AG10803 (cell line): ENCODE measurements at regions not wholly inside any gene's neighbourhood (a gene's known extent, or its start where the extent isn't known, plus 50 kb on each side); places are given as distances from the start of the nearest gene placed in this dataset.

Experiments used
- DNase-seq: peaks from one replicate; pipeline ENCODE4 v3.0.0; 2010; ENCODE audit warnings: low read depth
- H3K4me3 ChIP-seq: 2 replicates; pipeline ENCODE4 v1.5.1; 2011; ENCODE audit warnings: mild to moderate bottlenecking, low read length, control low read depth
- TF ChIP-seq, protein P1 (sequence below): conservative IDR thresholded peaks from 2 replicates; pipeline ENCODE4 v1.5.1; 2011; ENCODE audit warnings: mild to moderate bottlenecking, low read length, control low read depth, inconsistent platforms

DNA sequence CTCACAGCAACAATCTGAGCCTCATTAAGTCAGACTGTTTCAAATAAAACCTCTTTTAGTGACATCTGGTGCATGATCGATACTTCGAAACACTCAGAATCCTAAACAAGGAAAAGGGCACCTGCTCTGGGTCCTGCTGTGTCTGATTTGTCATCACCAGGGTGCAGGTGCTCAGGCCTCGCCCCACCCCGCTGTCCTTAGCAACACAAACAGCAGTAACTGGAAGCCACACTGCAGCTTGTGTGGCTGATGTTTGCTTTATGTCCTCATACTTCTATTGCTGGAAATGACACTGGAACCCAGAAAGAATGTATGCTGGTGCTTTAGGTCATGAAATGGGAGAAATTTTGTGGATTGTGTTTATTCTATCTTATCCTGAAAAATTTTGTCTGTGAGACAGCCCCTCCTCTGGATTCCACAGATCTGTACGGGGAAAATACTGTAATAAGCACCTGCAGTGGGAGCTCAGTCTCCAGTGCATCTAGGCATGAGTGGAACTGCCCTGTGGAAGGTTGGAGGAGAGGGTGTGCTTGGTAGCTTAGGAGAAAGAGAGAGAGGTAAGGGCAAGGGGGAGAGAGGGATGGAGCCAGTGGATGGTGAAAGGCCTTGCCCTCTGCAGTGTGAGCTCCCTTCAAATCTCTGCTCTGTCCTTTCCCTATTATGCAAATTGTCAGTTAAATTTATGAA, 284.2 kb downstream of the SMARCA2 start:
- no peak for DNase-seq

DNA sequence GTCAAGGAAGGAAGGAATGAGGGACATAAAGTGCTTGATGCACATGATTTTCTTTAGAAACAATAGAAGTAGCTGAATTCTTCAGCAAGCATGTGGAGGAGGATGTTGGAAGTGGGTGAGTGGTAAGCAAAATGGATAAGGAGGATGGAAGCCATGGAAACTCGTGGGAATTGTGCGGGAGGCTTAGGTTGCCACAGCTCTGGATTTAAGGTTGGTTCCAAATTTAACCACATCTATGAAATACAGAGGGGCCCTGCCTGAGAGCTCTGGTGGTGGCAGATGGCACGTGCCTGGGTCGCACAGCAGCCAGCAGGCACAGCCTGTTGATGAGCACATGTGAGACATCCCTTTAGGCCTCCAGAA, 284.7 kb downstream of the SMARCA2 start:
- H3K4me3 ChIP-seq = no peak overlapping the region
- no peak for DNase-seq
- TF ChIP-seq, protein P1, sequence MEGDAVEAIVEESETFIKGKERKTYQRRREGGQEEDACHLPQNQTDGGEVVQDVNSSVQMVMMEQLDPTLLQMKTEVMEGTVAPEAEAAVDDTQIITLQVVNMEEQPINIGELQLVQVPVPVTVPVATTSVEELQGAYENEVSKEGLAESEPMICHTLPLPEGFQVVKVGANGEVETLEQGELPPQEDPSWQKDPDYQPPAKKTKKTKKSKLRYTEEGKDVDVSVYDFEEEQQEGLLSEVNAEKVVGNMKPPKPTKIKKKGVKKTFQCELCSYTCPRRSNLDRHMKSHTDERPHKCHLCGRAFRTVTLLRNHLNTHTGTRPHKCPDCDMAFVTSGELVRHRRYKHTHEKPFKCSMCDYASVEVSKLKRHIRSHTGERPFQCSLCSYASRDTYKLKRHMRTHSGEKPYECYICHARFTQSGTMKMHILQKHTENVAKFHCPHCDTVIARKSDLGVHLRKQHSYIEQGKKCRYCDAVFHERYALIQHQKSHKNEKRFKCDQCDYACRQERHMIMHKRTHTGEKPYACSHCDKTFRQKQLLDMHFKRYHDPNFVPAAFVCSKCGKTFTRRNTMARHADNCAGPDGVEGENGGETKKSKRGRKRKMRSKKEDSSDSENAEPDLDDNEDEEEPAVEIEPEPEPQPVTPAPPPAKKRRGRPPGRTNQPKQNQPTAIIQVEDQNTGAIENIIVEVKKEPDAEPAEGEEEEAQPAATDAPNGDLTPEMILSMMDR = no peak

More for the DNA sequence above, 284.2 kb downstream of the SMARCA2 start:
- H3K4me3 ChIP-seq = no peak overlapping the region
- TF ChIP-seq, protein P1 = no peak

DNA sequence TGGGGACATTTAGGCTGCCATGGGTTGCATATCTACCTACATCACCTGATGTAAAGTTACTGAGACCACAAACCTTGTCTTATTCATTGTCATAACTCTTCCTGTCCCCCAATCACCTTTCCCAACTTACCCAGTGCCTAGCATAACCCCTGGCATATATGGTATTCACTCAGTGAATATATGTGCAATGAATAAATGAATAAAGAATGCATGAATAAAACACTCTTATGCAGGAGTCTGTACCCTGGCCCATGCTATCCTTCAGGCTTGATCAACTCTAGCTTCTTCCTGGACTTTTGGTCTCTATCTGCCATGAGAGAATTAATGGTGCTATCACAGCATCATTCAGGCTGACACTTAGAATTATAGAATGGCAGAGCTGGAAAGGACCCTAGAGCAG, 285.2 kb downstream of the SMARCA2 start:
- no peak overlapping the region for H3K4me3 ChIP-seq
- no peak for DNase-seq
- TF ChIP-seq, protein P1 = no peak

DNA sequence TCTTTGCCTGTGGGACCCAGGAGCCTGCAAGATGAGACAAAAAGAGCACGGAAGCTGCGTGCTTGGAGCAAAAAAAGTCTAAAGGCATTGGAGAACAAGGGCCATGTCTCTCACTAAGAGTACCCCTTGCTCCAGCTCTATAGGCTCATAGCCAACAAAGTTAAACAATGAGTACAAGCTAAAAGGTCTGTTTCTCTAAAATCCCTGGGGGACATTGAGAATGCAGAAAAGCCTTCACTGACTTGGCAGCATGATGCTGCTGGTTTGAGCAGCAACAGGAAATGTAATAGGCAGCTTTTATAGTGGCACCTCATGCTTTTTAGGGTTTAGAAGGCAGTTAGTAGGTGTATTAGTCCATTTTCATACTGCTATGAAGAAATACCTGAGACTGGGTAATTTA, 287.5 kb downstream of the SMARCA2 start:
- TF ChIP-seq, protein P1 = no peak
- no peak for DNase-seq
- no peak overlapping the region for H3K4me3 ChIP-seq

DNA sequence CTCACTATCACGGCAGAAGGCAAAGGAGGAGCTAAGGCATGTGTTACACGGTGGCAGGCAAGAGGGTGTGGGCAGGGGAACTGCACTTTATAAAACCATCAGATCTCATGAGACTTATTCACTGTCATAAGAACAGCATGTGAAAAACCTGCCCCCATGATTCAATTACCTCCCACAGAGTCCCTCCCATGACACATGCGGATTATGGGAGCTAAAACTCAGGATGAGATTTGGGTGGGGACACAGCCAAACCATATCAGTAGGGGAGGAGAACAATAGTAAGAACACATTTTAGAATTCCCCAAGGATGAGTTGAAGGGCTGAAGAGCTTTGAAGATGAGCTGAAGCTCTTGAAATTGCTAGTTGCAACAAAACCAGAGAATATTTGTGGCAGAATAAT, 287.9 kb downstream of the SMARCA2 start:
- no peak overlapping the region for H3K4me3 ChIP-seq
- TF ChIP-seq, protein P1 = no peak
- DNase-seq = no peak

DNA sequence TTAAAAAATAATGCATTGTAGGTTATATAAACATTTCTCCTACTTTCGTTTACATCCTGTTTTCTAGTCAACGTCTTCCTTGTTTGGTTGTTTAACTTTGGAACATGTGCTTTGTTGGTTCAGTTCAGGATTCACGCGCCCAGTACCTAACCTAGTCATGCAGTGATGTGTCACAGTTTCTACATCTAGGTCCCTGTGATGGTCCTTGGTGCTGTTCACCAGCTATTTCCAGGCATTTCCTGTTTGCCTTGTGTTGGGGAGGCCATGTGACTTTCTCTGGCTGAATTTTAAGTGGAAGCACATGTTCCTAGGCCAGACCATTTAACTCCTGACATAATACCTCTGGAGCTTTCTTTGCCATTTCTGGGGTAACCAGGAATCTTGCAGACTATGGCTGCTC, 292.3 kb downstream of the SMARCA2 start:
- H3K4me3 ChIP-seq = no peak overlapping the region
- peak; percentile 91 for DNase-seq
- TF ChIP-seq, protein P1 = no peak

DNA sequence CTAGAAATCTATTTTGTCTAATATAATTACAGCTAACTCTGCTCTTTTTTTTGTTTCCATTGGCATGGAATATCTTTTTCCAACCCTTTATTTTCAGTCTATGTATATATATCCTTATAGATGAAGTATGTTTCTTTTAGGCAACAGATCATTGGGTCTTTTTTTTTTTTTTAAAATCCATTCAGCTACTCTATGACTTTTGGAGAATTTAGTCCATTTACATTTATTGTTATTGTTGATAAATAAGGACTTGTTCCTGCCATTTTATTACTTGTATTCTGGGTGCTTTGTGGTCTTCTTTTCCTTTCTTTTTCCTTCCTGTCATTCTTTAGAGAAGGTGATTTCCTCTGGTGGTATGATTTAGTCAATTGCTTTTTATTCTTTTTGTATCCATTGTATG, 296.8 kb downstream of the SMARCA2 start:
- TF ChIP-seq, protein P1 = no peak
- no peak for DNase-seq
- no peak overlapping the region for H3K4me3 ChIP-seq
